ENCODE measurements at regions not wholly inside any gene's neighbourhood (a gene's known extent, or its start where the extent isn't known, plus 50 kb on each side); places are given as distances from the start of the nearest gene placed in this dataset.

GRCh38 chr6:14281811-14282660 lies 164.5 kb downstream of the CD83 start:
- Histone ChIP-seq H3K79me1 (replicated peaks; ENCODE audit: low read length, poor library complexity, severe bottlenecking) (no peaks in the 10 kb centered on the region), H3K4me1 (ENCODE audit: control insufficient read depth, insufficient read depth, low read depth, low read length) (peaks cover 2% of the 10 kb centered on the region), H2AFZ (ENCODE audit: low read depth, low read length) (no peak overlapping the region), H3K36me3 (ENCODE audit: control insufficient read depth in 1 of 2, insufficient read depth in 2 of 2, low read depth in 1 of 2, low read length in 2 of 2) (no peaks in the 10 kb centered on the region), H3K27me3 (ENCODE audit: control insufficient read depth in 1 of 2, insufficient read depth in 1 of 2, low read length in 2 of 2) (peaks cover 0 to 5% of the 10 kb centered on the region in 2 experiments), H2BK120ac (ENCODE audit: low read depth, low read length) (no peak overlapping the region), H3K14ac (ENCODE audit: low read length in 2 of 2) (no peak overlapping the region), H3K4me2 (ENCODE audit: low read length, poor library complexity, severe bottlenecking) (no peak overlapping the region), H2BK12ac (ENCODE audit: low read length in 2 of 2) (no peak overlapping the region), H3K27ac (ENCODE audit: low read length, poor library complexity, severe bottlenecking) (no peak overlapping the region), H3K4me3 (ENCODE audit: insufficient read depth in 1 of 2, low read depth in 1 of 2, low read length in 2 of 2) (no peak overlapping the region), H2AK5ac (ENCODE audit: low read length, severe bottlenecking) (no peak overlapping the region), H4K91ac (ENCODE audit: low read length) (no peak overlapping the region), H4K8ac (ENCODE audit: low read length) (no peak overlapping the region), H3K18ac (ENCODE audit: low read depth in 1 of 2, low read length in 2 of 2) (no peak overlapping the region), H3K23ac (ENCODE audit: low read length in 2 of 2) (no peak overlapping the region), H2BK5ac (ENCODE audit: low read depth, low read length, poor library complexity, severe bottlenecking) (no peak overlapping the region), H3K9me3 (ENCODE audit: control insufficient read depth, low read length) (peaks cover 9% of the 10 kb centered on the region), H3K4ac (ENCODE audit: low read depth in 1 of 2, low read length in 2 of 2) (no peak overlapping the region), H3K9ac (ENCODE audit: low read length) (no peak overlapping the region), H2BK15ac (ENCODE audit: low read depth, poor library complexity, severe bottlenecking) (no peak overlapping the region)
- DNase-seq = no peak
- 90% methylated on average over 25 of the region's 25 CpGs for WGBS

GRCh38 chr6:14282854-14283505 lies 165.4 kb downstream of the CD83 start:
- H3K9ac ChIP-seq (ENCODE audit: low read length) = no peak overlapping the region
- no peak overlapping the region for H4K8ac ChIP-seq (ENCODE audit: low read length)
- H2BK5ac ChIP-seq (ENCODE audit: low read depth, low read length, poor library complexity, severe bottlenecking) = no peak overlapping the region
- no peak overlapping the region for H2AK5ac ChIP-seq (ENCODE audit: low read length, severe bottlenecking)
- H2BK15ac ChIP-seq (ENCODE audit: low read depth, poor library complexity, severe bottlenecking) = no peak overlapping the region
- no peak for DNase-seq
- no peak overlapping the region for H3K18ac ChIP-seq (ENCODE audit: low read depth in 1 of 2, low read length in 2 of 2)
- H2AFZ ChIP-seq (ENCODE audit: low read depth, low read length) = no peak overlapping the region
- no peak overlapping the region for H3K23ac ChIP-seq (ENCODE audit: low read length in 2 of 2)
- peaks cover 9% of the 10 kb centered on the region for H3K9me3 ChIP-seq (ENCODE audit: control insufficient read depth, low read length)
- H2BK12ac ChIP-seq (ENCODE audit: low read length in 2 of 2) = no peak overlapping the region
- H3K36me3 ChIP-seq (ENCODE audit: control insufficient read depth in 1 of 2, insufficient read depth in 2 of 2, low read depth in 1 of 2, low read length in 2 of 2) = no peaks in the 10 kb centered on the region
- no peak overlapping the region for H3K27ac ChIP-seq (ENCODE audit: low read length, poor library complexity, severe bottlenecking)
- H2BK120ac ChIP-seq (ENCODE audit: low read depth, low read length) = no peak overlapping the region
- no peak overlapping the region for H3K4ac ChIP-seq (ENCODE audit: low read depth in 1 of 2, low read length in 2 of 2)
- H3K4me1 ChIP-seq (ENCODE audit: control insufficient read depth, insufficient read depth, low read depth, low read length) = peaks cover 2% of the 10 kb centered on the region
- WGBS = 92% methylated on average over 9 of the region's 10 CpGs
- H3K4me2 ChIP-seq (ENCODE audit: low read length, poor library complexity, severe bottlenecking) = no peak overlapping the region
- no peak overlapping the region for H4K91ac ChIP-seq (ENCODE audit: low read length)
- H3K79me1 ChIP-seq (replicated peaks; ENCODE audit: low read length, poor library complexity, severe bottlenecking) = no peaks in the 10 kb centered on the region
- H3K14ac ChIP-seq (ENCODE audit: low read length in 2 of 2) = no peak overlapping the region
- H3K27me3 ChIP-seq (ENCODE audit: control insufficient read depth in 1 of 2, insufficient read depth in 1 of 2, low read length in 2 of 2) = peaks cover 0 to 5% of the 10 kb centered on the region in 2 experiments
- no peak overlapping the region for H3K4me3 ChIP-seq (ENCODE audit: insufficient read depth in 1 of 2, low read depth in 1 of 2, low read length in 2 of 2)

GRCh38 chr6:14283600-14284235 lies 166.1 kb downstream of the CD83 start:
- Histone ChIP-seq H3K23ac (ENCODE audit: low read length in 2 of 2) (no peak overlapping the region), H3K9ac (ENCODE audit: low read length) (no peak overlapping the region), H3K79me1 (replicated peaks; ENCODE audit: low read length, poor library complexity, severe bottlenecking) (no peaks in the 10 kb centered on the region), H3K14ac (ENCODE audit: low read length in 2 of 2) (no peak overlapping the region), H2BK15ac (ENCODE audit: low read depth, poor library complexity, severe bottlenecking) (no peak overlapping the region), H3K18ac (ENCODE audit: low read depth in 1 of 2, low read length in 2 of 2) (no peak overlapping the region), H3K4ac (ENCODE audit: low read depth in 1 of 2, low read length in 2 of 2) (no peak overlapping the region), H3K27me3 (ENCODE audit: control insufficient read depth in 1 of 2, insufficient read depth in 1 of 2, low read length in 2 of 2) (peaks cover 0 to 5% of the 10 kb centered on the region in 2 experiments), H4K91ac (ENCODE audit: low read length) (no peak overlapping the region), H3K4me3 (ENCODE audit: insufficient read depth in 1 of 2, low read depth in 1 of 2, low read length in 2 of 2) (no peak overlapping the region), H3K9me3 (ENCODE audit: control insufficient read depth, low read length) (peaks cover 9% of the 10 kb centered on the region), H2BK12ac (ENCODE audit: low read length in 2 of 2) (no peak overlapping the region), H2AFZ (ENCODE audit: low read depth, low read length) (no peak overlapping the region), H3K27ac (ENCODE audit: low read length, poor library complexity, severe bottlenecking) (no peak overlapping the region), H2BK120ac (ENCODE audit: low read depth, low read length) (no peak overlapping the region), H3K4me2 (ENCODE audit: low read length, poor library complexity, severe bottlenecking) (no peak overlapping the region), H2AK5ac (ENCODE audit: low read length, severe bottlenecking) (no peak overlapping the region), H3K36me3 (ENCODE audit: control insufficient read depth in 1 of 2, insufficient read depth in 2 of 2, low read depth in 1 of 2, low read length in 2 of 2) (no peaks in the 10 kb centered on the region), H2BK5ac (ENCODE audit: low read depth, low read length, poor library complexity, severe bottlenecking) (no peak overlapping the region), H4K8ac (ENCODE audit: low read length) (no peak overlapping the region), H3K4me1 (ENCODE audit: control insufficient read depth, insufficient read depth, low read depth, low read length) (peaks cover 2% of the 10 kb centered on the region)
- WGBS = 93% methylated on average over 12 of the region's 12 CpGs
- peak; percentile 4 for DNase-seq

- 89% methylated on average over 5 of the region's 7 CpGs for WGBS
- no peak overlapping the region for H2AK5ac ChIP-seq (ENCODE audit: low read length, severe bottlenecking)
Observed at GRCh38 chr6:14284969-14285590, 167.5 kb downstream of the CD83 start.

More at GRCh38 chr6:14284969-14285590, 167.5 kb downstream of the CD83 start:
- no peak for DNase-seq
- Histone ChIP-seq H3K9me3 (ENCODE audit: control insufficient read depth, low read length) (peaks cover 5% of the 10 kb centered on the region), H3K4me1 (ENCODE audit: control insufficient read depth, insufficient read depth, low read depth, low read length) (peaks cover 2% of the 10 kb centered on the region), H3K14ac (ENCODE audit: low read length in 2 of 2) (no peak overlapping the region), H3K4me2 (ENCODE audit: low read length, poor library complexity, severe bottlenecking) (no peak overlapping the region), H3K9ac (ENCODE audit: low read length) (no peak overlapping the region), H3K27me3 (ENCODE audit: control insufficient read depth in 1 of 2, insufficient read depth in 1 of 2, low read length in 2 of 2) (peaks cover 0 to 5% of the 10 kb centered on the region in 2 experiments), H2BK12ac (ENCODE audit: low read length in 2 of 2) (no peak overlapping the region), H4K91ac (ENCODE audit: low read length) (no peak overlapping the region), H4K8ac (ENCODE audit: low read length) (no peak overlapping the region), H3K36me3 (ENCODE audit: control insufficient read depth in 1 of 2, insufficient read depth in 2 of 2, low read depth in 1 of 2, low read length in 2 of 2) (no peaks in the 10 kb centered on the region), H3K4me3 (ENCODE audit: insufficient read depth in 1 of 2, low read depth in 1 of 2, low read length in 2 of 2) (no peak overlapping the region), H2BK15ac (ENCODE audit: low read depth, poor library complexity, severe bottlenecking) (no peak overlapping the region), H3K4ac (ENCODE audit: low read depth in 1 of 2, low read length in 2 of 2) (no peak overlapping the region), H3K23ac (ENCODE audit: low read length in 2 of 2) (no peak overlapping the region), H2BK5ac (ENCODE audit: low read depth, low read length, poor library complexity, severe bottlenecking) (no peak overlapping the region), H2BK120ac (ENCODE audit: low read depth, low read length) (no peak overlapping the region), H2AFZ (ENCODE audit: low read depth, low read length) (no peak overlapping the region), H3K79me1 (replicated peaks; ENCODE audit: low read length, poor library complexity, severe bottlenecking) (no peaks in the 10 kb centered on the region), H3K18ac (ENCODE audit: low read depth in 1 of 2, low read length in 2 of 2) (no peak overlapping the region), H3K27ac (ENCODE audit: low read length, poor library complexity, severe bottlenecking) (no peak overlapping the region)

Data from mesenchymal stem cell (in vitro differentiated cells and primary cell).